ENCODE measurements at regions not wholly inside any gene's neighbourhood (a gene's known extent, or its start where the extent isn't known, plus 50 kb on each side); places are given as distances from the start of the nearest gene placed in this dataset.

GRCh38 chr2:72004976-72005375 is 142.7 kb downstream of the CYP26B1 start:
- no peaks in the 10 kb centered on the region for H3K36me3 ChIP-seq (ENCODE audit: control insufficient read depth, insufficient read depth, low read length)
- no peak overlapping the region for H3K4me3 ChIP-seq (ENCODE audit: low read depth, low read length)
- H3K27me3 ChIP-seq (ENCODE audit: control insufficient read depth, insufficient read depth, low read length), result no peaks in the 10 kb centered on the region
- TF ChIP-seq, protein P1, sequence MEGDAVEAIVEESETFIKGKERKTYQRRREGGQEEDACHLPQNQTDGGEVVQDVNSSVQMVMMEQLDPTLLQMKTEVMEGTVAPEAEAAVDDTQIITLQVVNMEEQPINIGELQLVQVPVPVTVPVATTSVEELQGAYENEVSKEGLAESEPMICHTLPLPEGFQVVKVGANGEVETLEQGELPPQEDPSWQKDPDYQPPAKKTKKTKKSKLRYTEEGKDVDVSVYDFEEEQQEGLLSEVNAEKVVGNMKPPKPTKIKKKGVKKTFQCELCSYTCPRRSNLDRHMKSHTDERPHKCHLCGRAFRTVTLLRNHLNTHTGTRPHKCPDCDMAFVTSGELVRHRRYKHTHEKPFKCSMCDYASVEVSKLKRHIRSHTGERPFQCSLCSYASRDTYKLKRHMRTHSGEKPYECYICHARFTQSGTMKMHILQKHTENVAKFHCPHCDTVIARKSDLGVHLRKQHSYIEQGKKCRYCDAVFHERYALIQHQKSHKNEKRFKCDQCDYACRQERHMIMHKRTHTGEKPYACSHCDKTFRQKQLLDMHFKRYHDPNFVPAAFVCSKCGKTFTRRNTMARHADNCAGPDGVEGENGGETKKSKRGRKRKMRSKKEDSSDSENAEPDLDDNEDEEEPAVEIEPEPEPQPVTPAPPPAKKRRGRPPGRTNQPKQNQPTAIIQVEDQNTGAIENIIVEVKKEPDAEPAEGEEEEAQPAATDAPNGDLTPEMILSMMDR (IDR thresholded peaks at IDR 0.05; ENCODE audit: insufficient read depth, low read length, poor library complexity, severe bottlenecking), result no peak
- DNase-seq (ENCODE audit: low read depth), result no peak

DNA sequence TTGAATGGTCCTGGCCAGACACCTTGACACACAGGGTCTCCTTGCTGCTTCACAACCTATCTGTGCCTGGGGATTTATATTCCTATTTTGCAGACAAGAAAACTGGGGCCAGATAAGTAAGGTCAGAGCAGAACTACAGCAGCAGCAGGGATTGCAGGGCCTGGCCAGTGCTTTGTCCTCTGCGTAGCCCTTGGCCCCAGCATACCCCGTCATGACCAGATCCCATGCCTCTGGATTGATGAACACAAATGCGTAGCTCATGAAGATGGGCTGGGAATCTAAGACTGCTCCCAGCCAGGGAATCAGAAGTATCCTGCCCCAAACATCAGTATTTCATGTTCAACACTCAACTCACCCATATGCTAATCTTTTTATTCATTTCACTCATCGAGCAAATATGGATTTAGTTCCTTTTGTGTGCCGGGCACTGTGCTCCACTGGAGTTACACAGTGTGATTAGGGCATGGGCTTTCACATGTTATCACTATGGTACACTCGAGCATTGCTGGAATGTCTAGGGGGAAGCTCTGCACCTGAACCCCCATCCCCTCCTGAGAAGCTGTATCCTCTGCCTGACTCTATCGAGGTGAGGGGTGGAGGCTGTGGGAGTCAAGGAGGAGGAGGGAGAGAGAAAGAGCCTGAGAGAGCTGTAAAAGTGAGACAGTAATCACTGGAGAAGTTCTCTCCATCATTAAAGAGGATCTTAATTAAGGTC is 143.3 kb downstream of the CYP26B1 start:
- Histone ChIP-seq H3K4me3 (ENCODE audit: low read depth, low read length) (no peak overlapping the region), H3K36me3 (ENCODE audit: control insufficient read depth, insufficient read depth, low read length) (no peaks in the 10 kb centered on the region), H3K27me3 (ENCODE audit: control insufficient read depth, insufficient read depth, low read length) (no peaks in the 10 kb centered on the region)
- TF ChIP-seq, protein P1 (IDR thresholded peaks at IDR 0.05; ENCODE audit: insufficient read depth, low read length, poor library complexity, severe bottlenecking), result no peak
- DNase-seq (ENCODE audit: low read depth), result no peak

DNA sequence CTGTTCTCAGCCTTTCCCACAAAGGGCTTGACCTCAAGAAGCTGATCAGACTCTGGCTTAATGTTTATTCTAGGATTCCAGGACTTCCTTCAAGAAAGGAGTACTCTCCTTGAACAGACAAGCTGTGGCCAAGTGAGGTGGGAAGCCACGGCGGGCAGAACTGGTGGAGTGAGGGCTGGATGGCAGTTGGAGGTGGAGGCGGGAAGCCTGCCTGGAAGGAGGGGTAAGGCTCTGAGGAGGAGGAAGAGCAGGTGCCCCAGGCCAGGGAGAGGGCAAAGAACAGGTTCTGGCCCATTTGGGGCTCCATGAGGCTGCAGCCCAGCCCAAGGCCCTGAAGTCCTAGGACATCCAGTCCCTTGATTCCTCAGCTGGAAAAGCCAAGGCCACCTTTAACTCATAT is 143.9 kb downstream of the CYP26B1 start:
- TF ChIP-seq, protein P1 (IDR thresholded peaks at IDR 0.05; ENCODE audit: insufficient read depth, low read length, poor library complexity, severe bottlenecking), result no peak
- H3K27me3 ChIP-seq (ENCODE audit: control insufficient read depth, insufficient read depth, low read length), result no peaks in the 10 kb centered on the region
- no peak for DNase-seq (ENCODE audit: low read depth)
- H3K4me3 ChIP-seq (ENCODE audit: low read depth, low read length), result no peak overlapping the region
- no peaks in the 10 kb centered on the region for H3K36me3 ChIP-seq (ENCODE audit: control insufficient read depth, insufficient read depth, low read length)

DNA sequence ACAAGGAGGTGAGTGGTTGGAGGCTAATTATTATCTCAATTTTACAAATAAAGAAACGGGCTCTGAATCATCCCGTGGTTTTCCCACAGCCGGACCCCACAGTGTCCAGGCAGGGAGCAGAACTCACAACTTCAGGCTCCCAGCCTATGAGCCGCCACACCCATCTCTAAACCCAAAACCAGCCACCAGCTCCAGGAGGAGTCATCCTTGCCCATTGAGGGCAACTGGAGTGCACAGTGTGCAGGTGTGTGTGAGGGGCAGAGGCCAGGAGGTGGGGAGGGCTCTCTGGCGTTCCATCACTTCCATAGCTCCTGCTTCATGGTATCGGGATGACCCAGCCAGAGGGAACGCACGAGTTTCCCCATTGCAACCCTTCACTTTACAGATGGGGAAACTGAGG is 144.5 kb downstream of the CYP26B1 start:
- no peaks in the 10 kb centered on the region for H3K27me3 ChIP-seq (ENCODE audit: control insufficient read depth, insufficient read depth, low read length)
- DNase-seq (ENCODE audit: low read depth), result no peak
- H3K36me3 ChIP-seq (ENCODE audit: control insufficient read depth, insufficient read depth, low read length), result no peaks in the 10 kb centered on the region
- TF ChIP-seq, protein P1 (IDR thresholded peaks at IDR 0.05; ENCODE audit: insufficient read depth, low read length, poor library complexity, severe bottlenecking), result no peak
- H3K4me3 ChIP-seq (ENCODE audit: low read depth, low read length), result no peak overlapping the region

GRCh38 chr2:72001937-72002690 is 145.5 kb downstream of the CYP26B1 start:
- Histone ChIP-seq H3K4me3 (ENCODE audit: low read depth, low read length) (no peak overlapping the region), H3K36me3 (ENCODE audit: control insufficient read depth, insufficient read depth, low read length) (no peaks in the 10 kb centered on the region), H3K27me3 (ENCODE audit: control insufficient read depth, insufficient read depth, low read length) (no peaks in the 10 kb centered on the region)
- TF ChIP-seq, protein P1 (IDR thresholded peaks at IDR 0.05; ENCODE audit: insufficient read depth, low read length, poor library complexity, severe bottlenecking), result no peak
- no peak for DNase-seq (ENCODE audit: low read depth)
